DMS 273 (cell line): ENCODE measurements at regions not wholly inside any gene's neighbourhood (a gene's known extent, or its start where the extent isn't known, plus 50 kb on each side); places are given as distances from the start of the nearest gene placed in this dataset.

Source experiments
- DNase-seq: peaks from one replicate; lab custom pipeline; 2025; ENCODE audit not compliant: unreplicated experiment; lab: John Stamatoyannopoulos, UW

- no peak for DNase-seq
Observed at GRCh38 chrX:20348139-20348538, 81.4 kb upstream of the RPS6KA3 start.

GRCh38 chrX:20347481-20347880 lies 80.8 kb upstream of the RPS6KA3 start:
- no peak for DNase-seq

GRCh38 chrX:20333672-20334071 lies 67.0 kb upstream of the RPS6KA3 start:
- DNase-seq, result no peak

GRCh38 chrX:20330545-20330944 lies 63.8 kb upstream of the RPS6KA3 start:
- DNase-seq, result no peak

GRCh38 chrX:20329435-20329834 lies 62.7 kb upstream of the RPS6KA3 start:
- DNase-seq, result no peak

GRCh38 chrX:20325786-20326388 lies 59.2 kb upstream of the RPS6KA3 start:
- DNase-seq, result no peak

- no peak for DNase-seq
Observed at GRCh38 chrX:20322887-20323286, 56.2 kb upstream of the RPS6KA3 start.

GRCh38 chrX:20320461-20321159 lies 53.9 kb upstream of the RPS6KA3 start:
- DNase-seq, result no peak

- DNase-seq, result no peak
Observed at GRCh38 chrX:20319054-20319453, 52.3 kb upstream of the RPS6KA3 start.

- DNase-seq, result no peak
Observed at GRCh38 chrX:20317873-20318272, 51.2 kb upstream of the RPS6KA3 start.
